Right hindlimb (tissue), 1 donor: ENCODE measurements at regions not wholly inside any gene's neighbourhood (a gene's known extent, or its start where the extent isn't known, plus 50 kb on each side); places are given as distances from the start of the nearest gene placed in this dataset.
"Not testable (repeated sequence)": the region's sequence is repeated elsewhere in the genome, so short reads cannot be mapped to it uniquely, and the experiment has no call there.

Experiments
- DNase-seq: peaks from one replicate; pipeline ENCODE4 v3.0.0-alpha.2; 2018

GRCh38 chr1:157205982-157206381 lies 67.8 kb upstream of the ETV3 start:
- not testable (repeated sequence) for DNase-seq

- no peak for DNase-seq
Measured at GRCh38 chr1:157203166-157203565, 65.0 kb upstream of the ETV3 start.

DNA sequence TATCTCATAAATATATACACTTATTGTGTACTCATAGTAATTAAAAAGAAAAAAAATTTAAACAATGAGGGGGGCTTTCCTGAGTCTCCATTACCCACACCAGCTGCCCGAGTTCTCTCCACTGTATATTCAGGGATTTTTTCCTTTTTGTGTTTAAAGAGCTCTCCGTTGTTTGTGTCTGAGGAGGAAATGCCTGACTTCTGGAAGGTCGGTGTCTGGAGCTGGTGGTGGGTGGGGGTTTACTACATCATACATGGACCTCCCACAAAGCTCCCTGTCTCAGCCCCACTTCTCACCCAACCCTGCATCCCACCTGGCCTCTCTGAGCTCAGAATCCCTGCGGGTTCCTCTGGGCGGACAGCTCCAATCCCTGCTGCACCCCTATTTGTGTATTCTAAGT lies 64.1 kb upstream of the ETV3 start:
- DNase-seq: no peak

GRCh38 chr1:157201767-157202166 lies 63.6 kb upstream of the ETV3 start:
- DNase-seq: no peak

DNA sequence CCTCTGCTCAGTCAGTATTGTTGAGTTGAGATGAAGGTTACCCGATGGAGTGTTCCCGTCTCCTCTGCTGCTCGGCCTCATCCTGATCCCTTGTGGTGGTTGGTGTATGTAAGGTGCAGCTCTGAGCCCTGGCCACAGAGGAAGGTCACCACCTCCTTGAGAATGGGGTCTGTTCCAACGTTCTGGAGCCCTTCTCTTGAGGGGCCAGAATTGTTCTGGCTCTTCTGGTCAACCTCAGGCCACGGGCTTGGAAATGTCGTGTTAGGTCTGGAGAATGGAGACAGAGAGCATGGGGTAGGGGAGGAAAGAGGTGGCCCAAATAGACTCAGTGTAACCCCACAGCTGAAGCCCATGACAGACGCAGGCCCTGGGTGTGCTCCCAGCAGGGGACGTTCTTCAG lies 62.3 kb upstream of the ETV3 start:
- DNase-seq: no peak

- DNase-seq: no peak
Measured at GRCh38 chr1:157199421-157199755, 61.2 kb upstream of the ETV3 start.

GRCh38 chr1:157198619-157199420 lies 60.6 kb upstream of the ETV3 start:
- DNase-seq: no peak

- DNase-seq: no peak
Measured at GRCh38 chr1:157197906-157198435, 59.8 kb upstream of the ETV3 start.

- DNase-seq: not testable (repeated sequence)
Measured at GRCh38 chr1:157196670-157197456, 58.7 kb upstream of the ETV3 start.

GRCh38 chr1:157196245-157196543 lies 58.0 kb upstream of the ETV3 start:
- DNase-seq: no peak

GRCh38 chr1:157195521-157196244 lies 57.5 kb upstream of the ETV3 start:
- DNase-seq: no peak

DNA sequence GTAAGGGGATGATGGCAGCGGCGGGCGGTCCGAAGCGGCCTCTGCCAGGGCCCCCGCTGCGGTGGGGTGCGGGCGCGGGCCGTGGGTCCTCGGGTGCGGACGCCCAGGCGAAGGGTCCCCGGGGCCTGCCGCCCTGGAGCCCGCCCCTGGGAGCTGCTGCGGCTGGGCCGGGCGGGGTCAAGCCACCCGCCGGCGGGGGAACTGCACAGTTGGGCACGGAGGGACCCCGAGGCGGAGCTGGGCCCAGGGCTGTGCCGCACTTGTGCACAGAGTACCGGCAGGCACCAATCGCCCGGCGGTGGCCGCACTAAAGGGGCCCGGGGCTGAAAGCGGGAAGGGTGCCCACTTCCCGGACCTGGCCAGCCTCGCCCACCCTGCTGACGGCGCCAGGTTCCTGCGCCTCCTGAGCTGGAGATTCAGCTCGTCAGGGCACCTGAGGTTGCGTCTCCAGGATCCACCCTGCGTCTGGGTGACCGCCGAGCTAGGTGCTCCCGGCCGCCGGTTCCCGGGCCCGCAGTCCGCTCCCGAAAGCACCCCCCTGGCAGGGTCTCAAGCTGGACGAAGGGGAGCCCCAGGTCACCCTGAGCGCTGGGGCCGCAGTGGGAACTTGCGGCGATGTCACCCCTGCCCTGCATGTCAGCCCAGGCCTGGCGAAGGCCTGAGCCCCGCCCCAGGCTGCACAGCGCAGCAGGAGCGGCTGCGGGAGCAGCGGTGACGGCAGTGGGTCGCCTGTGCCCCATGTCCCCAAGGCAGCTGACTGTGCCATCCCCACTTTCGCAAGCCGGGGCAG lies 56.7 kb upstream of the ETV3 start:
- DNase-seq: no peak

GRCh38 chr1:157193702-157194391 lies 55.7 kb upstream of the ETV3 start:
- DNase-seq: peak; percentile 53

GRCh38 chr1:157193219-157193618 lies 55.0 kb upstream of the ETV3 start:
- DNase-seq: no peak

GRCh38 chr1:157189986-157190982 lies 52.1 kb upstream of the ETV3 start:
- DNase-seq: no peak

DNA sequence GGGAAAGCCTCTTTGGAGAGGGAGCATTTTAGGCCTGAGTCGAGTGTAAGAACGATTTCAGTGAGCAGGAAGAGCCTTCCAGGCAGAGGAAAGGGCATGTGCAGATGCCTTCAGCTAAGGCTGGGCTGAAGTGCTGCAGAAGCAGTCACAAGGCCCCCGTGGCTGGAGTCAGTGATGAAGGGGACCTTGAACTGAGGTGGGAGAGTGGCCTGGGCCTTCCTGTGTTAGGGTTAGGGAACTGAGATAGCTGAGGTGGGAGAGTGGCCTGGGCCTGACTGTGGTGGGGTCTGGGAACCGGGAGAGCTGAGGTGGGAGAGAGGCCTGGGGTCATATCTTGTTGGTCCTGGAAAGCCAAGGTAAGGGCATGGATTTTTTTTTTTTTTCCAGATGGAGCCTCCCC lies 50.9 kb upstream of the ETV3 start:
- no peak for DNase-seq
